ENCODE measurements at regions not wholly inside any gene's neighbourhood (a gene's known extent, or its start where the extent isn't known, plus 50 kb on each side); places are given as distances from the start of the nearest gene placed in this dataset.

- TF ChIP-seq GATA2 (IDR thresholded peaks at IDR 0.05; ENCODE audit: low read depth, low read length) (no peak), GATA3 (IDR thresholded peaks at IDR 0.05; ENCODE audit: low read depth, low read length) (no peak)
Observed at GRCh38 chr12:24714237-24714636, 234.7 kb downstream of the BCAT1 start.

Measured in SH-SY5Y (cell line).